Sigmoid colon (tissue), 6 donors: ENCODE measurements at regions not wholly inside any gene's neighbourhood (a gene's known extent, or its start where the extent isn't known, plus 50 kb on each side); places are given as distances from the start of the nearest gene placed in this dataset.

Source experiments
- DNase-seq: peaks from one replicate; pipeline ENCODE4 v3.0.0-alpha.2; 2019
- H3K27ac ChIP-seq, 4 donors: fragments of 200-600 bp; sonication (generic); one replicate each; pipeline ENCODE4 v1.5.1; 2016 to 2019; ENCODE audit warnings: mild to moderate bottlenecking in 1 of 4
- H3K27me3 ChIP-seq, 3 donors: fragments of 200-600 bp; sonication (generic); one replicate each; pipeline ENCODE4 v1.5.1; 2019; ENCODE audit warnings: mild to moderate bottlenecking in 1 of 3
- H3K36me3 ChIP-seq, 4 donors: fragments of 200-600 bp; sonication (generic); one replicate each; pipeline ENCODE4 v1.5.1; 2016 to 2019
- H3K4me1 ChIP-seq, 4 donors: fragments of 200-600 bp; sonication (generic); one replicate each; pipeline ENCODE4 v1.5.1; 2017 to 2019
- H3K4me3 ChIP-seq, 4 donors: fragments of 200-600 bp; sonication (generic); one replicate each; pipeline ENCODE4 v1.5.1; 2017 to 2019; ENCODE audit warnings: mild to moderate bottlenecking in 2 of 4, moderate library complexity in 1 of 4
- H3K9me3 ChIP-seq, 4 donors: fragments of 200-600 bp in 3 of 4; sonication (generic) in 3 of 4; one replicate each; pipeline versions ENCODE4 v1.5.1 to v1.6.1; 2013 to 2019
- CTCF ChIP-seq, 4 experiments: fragments of 450-650 bp in 3 of 4; fragments of 200-600 bp in 1 of 4; IDR thresholded peaks; one replicate each; pipeline ENCODE4 v1.5.1; 2016 to 2019; ENCODE audit warnings: antibody characterized with exemption in 4 of 4, mild to moderate bottlenecking in 3 of 4, moderate library complexity in 2 of 4
- EP300 ChIP-seq, 4 donors: sonication (generic); formaldehyde crosslinking; IDR thresholded peaks; one replicate each; pipeline ENCODE4 v1.6.1; 2017; ENCODE audit warnings: antibody characterized with exemption in 4 of 4
- POLR2A ChIP-seq, 2 donors: fragments of 450-650 bp; IDR thresholded peaks; one replicate each; pipeline ENCODE4 v1.6.1; 2016; ENCODE audit warnings: antibody characterized with exemption in 2 of 2, mild to moderate bottlenecking in 2 of 2, moderate library complexity in 2 of 2
- POLR2AphosphoS5 ChIP-seq, 4 donors: sonication (generic); formaldehyde crosslinking; IDR thresholded peaks; one replicate each; pipeline ENCODE4 v1.6.1; 2017; ENCODE audit warnings: antibody characterized with exemption in 4 of 4
- WGBS, 2 donors: extraction: QIAGEN DNeasy Blood & Tissue Kit; methylation state at CpG; one replicate each; pipeline ENCODE4 v1.1.7; 2013; 5-methylcytosine and 5-hydroxymethylcytosine counted together
- intact Hi-C: fragments of 100-400 bp; cut with DNase I; formaldehyde crosslinking; loops from one replicate; pipeline ENCODE4 v1.15.1; 2023
- donor health status: healthy with polysubstance abuse.
- donor health status: healthy.

DNA sequence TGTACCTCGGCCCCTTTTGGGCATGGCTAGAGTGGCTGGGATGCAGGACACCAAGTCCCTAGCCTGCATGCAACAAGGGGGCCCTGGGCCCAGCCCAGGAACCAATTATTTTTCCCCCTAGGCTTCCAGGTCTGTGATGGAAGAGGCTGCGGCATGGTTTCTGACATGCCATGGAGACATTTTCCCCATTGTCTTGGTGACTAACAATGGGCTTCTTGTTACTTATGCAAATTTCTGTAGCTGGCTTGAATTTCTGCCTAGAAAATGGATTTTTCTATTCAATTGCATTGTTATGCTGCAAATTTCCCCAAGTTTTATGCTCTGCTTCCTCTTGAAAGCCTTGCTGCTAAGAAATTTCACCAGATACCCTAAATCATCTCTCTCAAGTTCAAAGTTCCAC, 1269.6 kb upstream of the CITED2 start:
- WGBS, 2 donors = 75 to 90% methylated on average over 2 of the region's 2 CpGs
- DNase-seq = no peak
- H3K4me1 ChIP-seq = no peaks in the 10 kb centered on the region

DNA sequence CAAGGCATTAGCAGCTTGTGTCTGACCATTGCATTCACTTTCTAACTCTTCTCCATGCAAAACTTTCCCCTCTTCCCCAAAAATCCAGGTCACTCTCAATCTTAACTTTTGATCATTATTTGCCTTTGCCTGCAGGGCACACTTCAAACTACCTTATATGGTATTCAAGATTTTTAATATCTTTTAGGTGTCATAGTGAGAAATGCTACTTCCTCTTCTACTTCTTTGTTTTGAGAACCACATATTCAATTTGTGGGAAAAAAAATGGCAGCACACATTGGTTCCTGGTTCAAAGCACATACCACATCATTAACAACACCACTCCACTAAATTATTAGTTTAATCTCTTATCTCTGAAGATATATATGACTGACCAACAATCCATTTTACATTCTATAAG, 1267.0 kb upstream of the CITED2 start:
- intact Hi-C loops = no loop called here
- no peak for DNase-seq
- H3K4me3 ChIP-seq = no peak overlapping the region

More for the DNA sequence above, 1269.6 kb upstream of the CITED2 start:
- Histone ChIP-seq H3K9me3 (peaks cover 0 to 7% (median under 1%) of the 10 kb centered on the region in 4 donors), H3K27me3 (no peaks in the 10 kb centered on the region), H3K36me3 (no peaks in the 10 kb centered on the region), H3K4me3 (no peak overlapping the region), H3K27ac (no peak overlapping the region)
- TF ChIP-seq POLR2A (IDR thresholded peaks at IDR 0.05) = no peak
- no peak for TF ChIP-seq EP300 (IDR thresholded peaks at IDR 0.05)
- no peak for TF ChIP-seq CTCF (IDR thresholded peaks at IDR 0.05)
- TF ChIP-seq POLR2AphosphoS5 (IDR thresholded peaks at IDR 0.05) = no peak
- intact Hi-C loops = no loop called here

DNA sequence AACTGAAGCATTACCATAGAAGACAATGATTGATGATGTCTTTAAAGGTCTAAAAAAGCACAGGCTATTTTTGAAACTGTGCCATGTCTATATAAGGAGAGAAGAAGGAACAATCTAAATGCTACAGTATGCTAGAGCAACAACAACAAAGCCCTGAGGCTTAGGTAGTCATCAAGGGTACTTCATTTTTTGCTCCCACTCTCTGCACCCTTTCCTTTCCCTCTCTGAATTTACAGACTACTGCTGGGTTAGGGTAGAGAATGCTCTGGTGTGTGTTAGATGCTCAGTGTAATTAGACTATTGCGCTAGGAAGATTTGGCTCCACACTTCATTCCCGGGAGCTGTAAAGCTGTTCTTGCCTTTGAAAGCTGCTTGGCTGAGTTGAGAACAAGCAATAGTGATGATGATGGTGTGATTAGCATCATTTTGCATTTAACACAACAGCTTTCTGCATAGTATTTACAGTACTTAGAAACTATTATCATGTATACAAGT, 1262.5 kb upstream of the CITED2 start:
- intact Hi-C loops = no loop called here
- Histone ChIP-seq H3K4me1 (peaks cover 0 to 12% (median 8%) of the 10 kb centered on the region in 4 donors), H3K27me3 (no peaks in the 10 kb centered on the region), H3K36me3 (no peaks in the 10 kb centered on the region), H3K4me3 (no peak overlapping the region), H3K9me3 (no peaks in the 10 kb centered on the region), H3K27ac (no peak overlapping the region)
- WGBS, 2 donors = 59 to 70% methylated on average over 2 of the region's 2 CpGs
- no peak for TF ChIP-seq EP300 (IDR thresholded peaks at IDR 0.05)
- TF ChIP-seq CTCF (IDR thresholded peaks at IDR 0.05) = no peak
- no peak for TF ChIP-seq POLR2A (IDR thresholded peaks at IDR 0.05)
- no peak for TF ChIP-seq POLR2AphosphoS5 (IDR thresholded peaks at IDR 0.05)
- no peak for DNase-seq

More for the DNA sequence above, 1267.0 kb upstream of the CITED2 start:
- Histone ChIP-seq H3K36me3 (no peaks in the 10 kb centered on the region), H3K9me3 (no peaks in the 10 kb centered on the region), H3K27me3 (no peaks in the 10 kb centered on the region), H3K4me1 (peaks cover 0 to 9% (median 6%) of the 10 kb centered on the region in 4 donors), H3K27ac (no peak overlapping the region)
- TF ChIP-seq POLR2AphosphoS5 (IDR thresholded peaks at IDR 0.05) (no peak), EP300 (IDR thresholded peaks at IDR 0.05) (no peak), CTCF (IDR thresholded peaks at IDR 0.05) (no peak), POLR2A (IDR thresholded peaks at IDR 0.05) (no peak)

- no peak for TF ChIP-seq POLR2A (IDR thresholded peaks at IDR 0.05)
- Histone ChIP-seq H3K27ac (no peak overlapping the region), H3K36me3 (no peaks in the 10 kb centered on the region), H3K4me3 (no peak overlapping the region), H3K9me3 (no peaks in the 10 kb centered on the region), H3K27me3 (no peaks in the 10 kb centered on the region), H3K4me1 (peaks cover 0 to 12% (median 8%) of the 10 kb centered on the region in 4 donors)
- intact Hi-C loops = no loop called here
- WGBS, 2 donors = 79 to 84% methylated on average over 11 of the region's 11 CpGs
- DNase-seq = no peak
Measured at GRCh38 chr6:140636271-140636907, 1261.9 kb upstream of the CITED2 start.

DNA sequence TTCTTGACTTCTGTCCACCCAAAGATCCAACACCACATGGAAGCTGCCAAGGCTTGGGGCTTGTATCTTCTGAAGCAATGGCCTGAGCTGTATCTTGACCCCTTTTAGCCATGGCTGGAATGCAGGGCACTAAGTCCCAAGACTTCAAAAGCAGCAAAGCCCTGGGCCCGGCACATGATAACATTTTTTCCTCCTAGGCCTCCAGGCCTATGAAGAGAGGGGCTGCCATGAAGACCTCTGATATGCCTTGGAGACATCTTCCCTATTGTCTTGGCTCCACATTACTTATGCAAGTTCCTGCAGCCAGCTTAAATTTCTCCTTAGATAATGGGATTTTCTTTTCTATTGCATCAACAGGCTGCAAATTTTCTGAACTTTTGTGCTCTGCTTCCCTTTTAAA, 1252.6 kb upstream of the CITED2 start:
- no peak for TF ChIP-seq CTCF (IDR thresholded peaks at IDR 0.05)
- TF ChIP-seq POLR2A (IDR thresholded peaks at IDR 0.05) = no peak
- TF ChIP-seq EP300 (IDR thresholded peaks at IDR 0.05) = no peak
- no peak for TF ChIP-seq POLR2AphosphoS5 (IDR thresholded peaks at IDR 0.05)
- Histone ChIP-seq H3K9me3 (peaks cover 0 to 7% (median 4%) of the 10 kb centered on the region in 4 donors), H3K27me3 (no peaks in the 10 kb centered on the region), H3K36me3 (no peaks in the 10 kb centered on the region), H3K4me1 (no peaks in the 10 kb centered on the region), H3K27ac (no peak overlapping the region), H3K4me3 (no peak overlapping the region)
- intact Hi-C loops = no loop called here
- no peak for DNase-seq
- WGBS, 2 donors = 90 to 99% methylated on average over 1 of the region's 1 CpG
